GM12875 (cell line): ENCODE measurements at regions not wholly inside any gene's neighbourhood (a gene's known extent, or its start where the extent isn't known, plus 50 kb on each side); places are given as distances from the start of the nearest gene placed in this dataset.

Experiments used
- H3K4me3 ChIP-seq: one replicate; pipeline ENCODE4 v1.5.1; 2011; ENCODE audit warnings: low read depth, low read length, control low read depth
- CTCF ChIP-seq: IDR thresholded peaks from 2 replicates; pipeline ENCODE4 v1.5.1; 2011; ENCODE audit warnings: low read depth, mild to moderate bottlenecking, control low read depth, inconsistent platforms, low read length, moderate library complexity, borderline replicate concordance; ENCODE audit not compliant: insufficient read depth

GRCh38 chrX:151476604-151477303 is 79.7 kb downstream of the VMA21 start:
- no peak for TF ChIP-seq CTCF
- no peak overlapping the region for H3K4me3 ChIP-seq

GRCh38 chrX:151478058-151478457 is 81.1 kb downstream of the VMA21 start:
- H3K4me3 ChIP-seq = no peak overlapping the region
- TF ChIP-seq CTCF = no peak

- TF ChIP-seq CTCF = peak; percentile 50
- H3K4me3 ChIP-seq = no peak overlapping the region
Measured at GRCh38 chrX:151488677-151489076, 74.8 kb upstream of the PASD1 start.

- no peak overlapping the region for H3K4me3 ChIP-seq
- TF ChIP-seq CTCF = no peak; the same call in 1 of the 2 replicates
Measured at GRCh38 chrX:151505796-151506195, 57.7 kb upstream of the PASD1 start.

- no peak for TF ChIP-seq CTCF
- H3K4me3 ChIP-seq = no peak overlapping the region
Measured at GRCh38 chrX:151510203-151510602, 53.3 kb upstream of the PASD1 start.

GRCh38 chrX:151513472-151513871 is 50.0 kb upstream of the PASD1 start:
- H3K4me3 ChIP-seq = no peak overlapping the region
- TF ChIP-seq CTCF = no peak
